CD8-positive, alpha-beta memory T cell (primary cell): ENCODE measurements at regions not wholly inside any gene's neighbourhood (a gene's known extent, or its start where the extent isn't known, plus 50 kb on each side); places are given as distances from the start of the nearest gene placed in this dataset.

Source experiments
- CTCF ChIA-PET: fragments of 350-600 bp; sonication (Branson Sonifier 250); formaldehyde crosslinking; loops from one replicate; lab custom pipeline; 2021; ENCODE audit warnings: antibody characterized with exemption; lab: Charles Lee
- POLR2A ChIA-PET: fragments of 350-600 bp; sonication (Branson Sonifier 250); formaldehyde crosslinking; loops from one replicate; lab custom pipeline; 2021; ENCODE audit warnings: antibody characterized with exemption; lab: Charles Lee
- DNase-seq, 5 donors: peaks; one replicate each; pipeline versions ENCODE4 v3.0.0 to v3.0.0-alpha.2; 2020 to 2022; ENCODE audit warnings: mixed read lengths in 1 of 5
- H3K27ac ChIP-seq: one replicate; pipeline ENCODE4 v1.7.0; 2013; ENCODE audit warnings: low read depth, mild to moderate bottlenecking, low read length, moderate library complexity
- H3K27me3 ChIP-seq: 2 replicates; pipeline ENCODE4 v1.7.0; 2013; ENCODE audit warnings: low read length, mild to moderate bottlenecking; ENCODE audit not compliant: insufficient read depth, poor library complexity, severe bottlenecking
- H3K36me3 ChIP-seq: 2 replicates; pipeline ENCODE4 v1.7.0; 2013; ENCODE audit warnings: mild to moderate bottlenecking, low read length, moderate library complexity; ENCODE audit not compliant: insufficient read depth
- H3K4me1 ChIP-seq: 2 replicates; pipeline ENCODE4 v1.7.0; 2013; ENCODE audit warnings: mild to moderate bottlenecking, low read length, moderate library complexity; ENCODE audit not compliant: insufficient read depth
- H3K4me3 ChIP-seq: 2 replicates; pipeline ENCODE4 v1.7.0; 2013; ENCODE audit warnings: mild to moderate bottlenecking, low read length
- H3K9me3 ChIP-seq: 2 replicates; pipeline ENCODE4 v1.7.0; 2013; ENCODE audit warnings: mild to moderate bottlenecking, low read length
- H3K27ac Mint-ChIP-seq, 8 donors: one replicate each; pipeline ENCODE4 v1.8.0; 2020 to 2021; ENCODE audit warnings: mixed read lengths in 8 of 8, mild to moderate bottlenecking in 6 of 8, inconsistent platforms in 3 of 8, moderate library complexity in 3 of 8
- H3K27me3 Mint-ChIP-seq, 2 donors: one replicate each; pipeline ENCODE4 v1.8.0; 2020 to 2021; ENCODE audit warnings: mixed read lengths in 2 of 2, mild to moderate bottlenecking in 1 of 2, moderate library complexity in 1 of 2
- H3K36me3 Mint-ChIP-seq, 3 donors: one replicate each; pipeline ENCODE4 v1.8.0; 2020 to 2021; ENCODE audit warnings: mixed read lengths in 3 of 3, inconsistent platforms in 1 of 3, mild to moderate bottlenecking in 1 of 3
- H3K4me1 Mint-ChIP-seq, 3 donors: one replicate each; pipeline ENCODE4 v1.8.0; 2020 to 2021; ENCODE audit warnings: mixed read lengths in 3 of 3, inconsistent platforms in 1 of 3, mild to moderate bottlenecking in 1 of 3
- H3K4me3 Mint-ChIP-seq, 7 donors: one replicate each; pipeline ENCODE4 v1.8.0; 2020 to 2021; ENCODE audit warnings: mixed read lengths in 7 of 7, mild to moderate bottlenecking in 6 of 7, moderate library complexity in 4 of 7, inconsistent platforms in 2 of 7
- H3K9me3 Mint-ChIP-seq, 5 donors: one replicate each; pipeline ENCODE4 v1.8.0; 2020 to 2022; ENCODE audit warnings: mixed read lengths in 5 of 5, mild to moderate bottlenecking in 3 of 5, moderate library complexity in 2 of 5, inconsistent platforms in 1 of 5

GRCh38 chrY:7274369-7274913, 362.9 kb upstream of the AMELY start:
- Mint-ChIP-seq H3K27ac (peak overlapping the region in 2 of 8 donors; percentile 95 to 98), H3K4me1 (peaks cover 0 to 43% (median 0%) of the 10 kb centered on the region in 3 donors), H3K27me3 (no peaks in the 10 kb centered on the region), H3K9me3 (no peaks in the 10 kb centered on the region), H3K36me3 (peaks cover 0 to 28% (median 0%) of the 10 kb centered on the region in 3 donors), H3K4me3 (peak overlapping the region in 2 of 7 donors; percentile 98 to 99)
- DNase-seq: no peak
- ChIA-PET CTCF (interaction anchor here (2.8 to 3.0 kb wide), 3 partner anchors 9 to 175 kb away, joined by 11 to 17 read pairs (median 12); no protein-coding TSS in a partner anchor), POLR2A (interaction anchor here (1.4 kb wide), 1 partner anchor 17 kb away, joined by 3 read pairs; no protein-coding TSS in a partner anchor)
- Histone ChIP-seq H3K36me3 (no peaks in the 10 kb centered on the region), H3K27ac (peak overlapping the region; percentile 73), H3K4me3 (peak overlapping the region; percentile 62), H3K27me3 (no peaks in the 10 kb centered on the region), H3K4me1 (peaks cover 22% of the 10 kb centered on the region), H3K9me3 (no peaks in the 10 kb centered on the region)

- Histone ChIP-seq H3K36me3 (no peaks in the 10 kb centered on the region), H3K27ac (peak overlapping the region; percentile 73), H3K9me3 (no peaks in the 10 kb centered on the region), H3K27me3 (no peaks in the 10 kb centered on the region), H3K4me1 (peaks cover 15% of the 10 kb centered on the region), H3K4me3 (peak overlapping the region; percentile 83)
- ChIA-PET POLR2A (interaction anchor here (0.6 to 1.4 kb wide), 6 partner anchors 9 to 132 kb away, joined by 3 to 15 read pairs (median 4); no protein-coding TSS in a partner anchor), CTCF (interaction anchor here (1.0 to 3.0 kb wide), 10 partner anchors 10 to 174 kb away, joined by 3 to 17 read pairs (median 8); no protein-coding TSS in a partner anchor)
- peaks cover 0 to 36% (median 0%) of the 10 kb centered on the region in 3 donors for H3K4me1 Mint-ChIP-seq
- peak in 3 of 5 donors; percentile 85 to 96 (median 87) for DNase-seq
- no peaks in the 10 kb centered on the region for H3K27me3 Mint-ChIP-seq
- peaks cover 0 to 27% (median 0%) of the 10 kb centered on the region in 3 donors for H3K36me3 Mint-ChIP-seq
- no peaks in the 10 kb centered on the region for H3K9me3 Mint-ChIP-seq
- H3K4me3 Mint-ChIP-seq: peak overlapping the region in 2 of 7 donors; percentile 93 to 99
- H3K27ac Mint-ChIP-seq: peak overlapping the region in 2 of 8 donors; percentile 95 to 99
Measured at GRCh38 chrY:7273587-7274203, 362.1 kb upstream of the AMELY start.

GRCh38 chrY:7272556-7273195, 361.1 kb upstream of the AMELY start:
- Histone ChIP-seq H3K27me3 (no peaks in the 10 kb centered on the region), H3K4me3 (peak overlapping the region; percentile 83), H3K4me1 (peaks cover 5% of the 10 kb centered on the region), H3K36me3 (no peaks in the 10 kb centered on the region), H3K9me3 (no peaks in the 10 kb centered on the region), H3K27ac (peak overlapping the region; percentile 70)
- H3K27me3 Mint-ChIP-seq: no peaks in the 10 kb centered on the region
- peak in 3 of 5 donors; percentile 33 to 72 (median 51) for DNase-seq
- peak overlapping the region in 2 of 7 donors; percentile 93 to 99 for H3K4me3 Mint-ChIP-seq
- peak overlapping the region in 2 of 8 donors; percentile 95 to 99 for H3K27ac Mint-ChIP-seq
- POLR2A ChIA-PET: interaction anchor here (0.6 to 1.4 kb wide), 6 partner anchors 10 to 173 kb away, joined by 3 to 15 read pairs (median 4); no protein-coding TSS in a partner anchor
- H3K4me1 Mint-ChIP-seq: peaks cover 0 to 32% (median 0%) of the 10 kb centered on the region in 3 donors
- peaks cover 0 to 22% (median 0%) of the 10 kb centered on the region in 3 donors for H3K36me3 Mint-ChIP-seq
- H3K9me3 Mint-ChIP-seq: no peaks in the 10 kb centered on the region
- CTCF ChIA-PET: interaction anchor here (0.9 to 3.0 kb wide), 15 partner anchors 11 to 173 kb away, joined by 3 to 17 read pairs (median 5); no protein-coding TSS in a partner anchor

- H3K36me3 Mint-ChIP-seq: no peaks in the 10 kb centered on the region
- no peak overlapping the region for H3K27ac Mint-ChIP-seq
- H3K4me3 Mint-ChIP-seq: no peak overlapping the region
- CTCF ChIA-PET: no interaction called here
- H3K27me3 Mint-ChIP-seq: no peaks in the 10 kb centered on the region
- H3K4me1 ChIP-seq: no peaks in the 10 kb centered on the region
- no peaks in the 10 kb centered on the region for H3K36me3 ChIP-seq
- H3K9me3 ChIP-seq: no peaks in the 10 kb centered on the region
- H3K27ac ChIP-seq: no peak overlapping the region
- POLR2A ChIA-PET: no interaction called here
- H3K27me3 ChIP-seq: no peaks in the 10 kb centered on the region
- no peak for DNase-seq
- peaks cover 0 to 18% (median 0%) of the 10 kb centered on the region in 3 donors for H3K4me1 Mint-ChIP-seq
- no peaks in the 10 kb centered on the region for H3K9me3 Mint-ChIP-seq
- H3K4me3 ChIP-seq: no peak overlapping the region
Measured at GRCh38 chrY:7263773-7264172, 352.2 kb upstream of the AMELY start.

GRCh38 chrY:7262531-7262930, 351.0 kb upstream of the AMELY start:
- H3K4me3 ChIP-seq: no peak overlapping the region
- ChIA-PET CTCF (no interaction called here), POLR2A (no interaction called here)
- H3K27ac Mint-ChIP-seq: no peak overlapping the region
- no peaks in the 10 kb centered on the region for H3K4me1 ChIP-seq
- no peak overlapping the region for H3K4me3 Mint-ChIP-seq
- H3K9me3 ChIP-seq: no peaks in the 10 kb centered on the region
- peaks cover 0 to 11% (median 0%) of the 10 kb centered on the region in 3 donors for H3K4me1 Mint-ChIP-seq
- no peaks in the 10 kb centered on the region for H3K9me3 Mint-ChIP-seq
- no peaks in the 10 kb centered on the region for H3K27me3 ChIP-seq
- no peaks in the 10 kb centered on the region for H3K36me3 Mint-ChIP-seq
- no peak for DNase-seq
- no peaks in the 10 kb centered on the region for H3K27me3 Mint-ChIP-seq
- no peak overlapping the region for H3K27ac ChIP-seq
- H3K36me3 ChIP-seq: no peaks in the 10 kb centered on the region

- H3K27me3 ChIP-seq: no peaks in the 10 kb centered on the region
- H3K27ac Mint-ChIP-seq: no peak overlapping the region
- no peaks in the 10 kb centered on the region for H3K36me3 ChIP-seq
- H3K9me3 ChIP-seq: no peaks in the 10 kb centered on the region
- H3K36me3 Mint-ChIP-seq: peaks cover 0 to 2% (median 0%) of the 10 kb centered on the region in 3 donors
- no peak overlapping the region for H3K27ac ChIP-seq
- DNase-seq: no peak
- H3K4me1 ChIP-seq: no peaks in the 10 kb centered on the region
- H3K4me1 Mint-ChIP-seq: peaks cover 0 to 14% (median 0%) of the 10 kb centered on the region in 3 donors
- CTCF ChIA-PET: no interaction called here
- POLR2A ChIA-PET: no interaction called here
- no peak overlapping the region for H3K4me3 ChIP-seq
- no peak overlapping the region for H3K4me3 Mint-ChIP-seq
- H3K9me3 Mint-ChIP-seq: no peaks in the 10 kb centered on the region
- no peaks in the 10 kb centered on the region for H3K27me3 Mint-ChIP-seq
Measured at GRCh38 chrY:7261254-7261653, 349.7 kb upstream of the AMELY start.

- Histone ChIP-seq H3K4me1 (peaks cover 26% of the 10 kb centered on the region), H3K9me3 (no peaks in the 10 kb centered on the region), H3K27ac (peak overlapping the region; percentile 68), H3K36me3 (no peaks in the 10 kb centered on the region), H3K4me3 (peak overlapping the region; percentile 22), H3K27me3 (no peaks in the 10 kb centered on the region)
- Mint-ChIP-seq H3K4me3 (peak overlapping the region in 2 of 7 donors; percentile 12 to 53), H3K4me1 (peaks cover 0 to 65% (median 0%) of the 10 kb centered on the region in 3 donors), H3K9me3 (no peaks in the 10 kb centered on the region), H3K36me3 (no peaks in the 10 kb centered on the region), H3K27me3 (no peaks in the 10 kb centered on the region), H3K27ac (peak overlapping the region in 2 of 8 donors; percentile 79 to 82)
- ChIA-PET CTCF (interaction anchor here (1.0 to 2.0 kb wide), 4 partner anchors 32 to 43 kb away, joined by 4 to 9 read pairs (median 5); no protein-coding TSS in a partner anchor), POLR2A (interaction anchor here (0.6 to 1.4 kb wide), 3 partner anchors 33 to 35 kb away, joined by 3 to 15 read pairs (median 4); no protein-coding TSS in a partner anchor)
- DNase-seq: peak in 3 of 5 donors; percentile 38 to 83 (median 49)
Measured at GRCh38 chrY:7240101-7240500, 328.5 kb upstream of the AMELY start.
